WTC11 (cell line): ENCODE measurements at regions not wholly inside any gene's neighbourhood (a gene's known extent, or its start where the extent isn't known, plus 50 kb on each side); places are given as distances from the start of the nearest gene placed in this dataset.

Source experiments
- ATAC-seq: fragments of 200-7000 bp; cut with Tn5 transposase; 2 replicates; pipeline ENCODE4 v1.10.0; 2021; ENCODE audit warnings: mild to moderate bottlenecking, moderate library complexity
- CTCF ChIA-PET: fragments of 300-600 bp; sonication (Branson Sonifier 250); formaldehyde crosslinking; loops from one replicate; lab custom pipeline; 2021; ENCODE audit warnings: antibody characterized with exemption; lab: Charles Lee
- POLR2A ChIA-PET: fragments of 350-600 bp; sonication (Branson Sonifier 250); formaldehyde crosslinking; loops from one replicate; lab custom pipeline; 2021; ENCODE audit warnings: antibody characterized with exemption; lab: Charles Lee
- DNase-seq: peaks from one replicate; pipeline ENCODE4 v3.0.0; 2021; ENCODE audit warnings: low spot score
- H3K27ac Mint-ChIP-seq: 2 replicates; pipeline ENCODE4 v1.8.0; 2021; ENCODE audit warnings: mixed read lengths
- H3K27me3 Mint-ChIP-seq: 2 replicates; pipeline ENCODE4 v1.8.0; 2021; ENCODE audit warnings: low read depth, mild to moderate bottlenecking, moderate library complexity, mixed read lengths
- H3K36me3 Mint-ChIP-seq: 2 replicates; pipeline ENCODE4 v1.8.0; 2021; ENCODE audit warnings: mixed read lengths
- H3K4me1 Mint-ChIP-seq: 2 replicates; pipeline ENCODE4 v1.8.0; 2022; ENCODE audit warnings: mixed read lengths
- H3K4me3 Mint-ChIP-seq: 2 replicates; pipeline ENCODE4 v1.8.0; 2021; ENCODE audit warnings: mild to moderate bottlenecking, moderate library complexity, mixed read lengths
- H3K9me3 Mint-ChIP-seq: 2 replicates; pipeline ENCODE4 v1.8.0; 2021; ENCODE audit warnings: mixed read lengths
- ELF4 ChIP-seq: sonication (generic); formaldehyde crosslinking; IDR thresholded peaks from 2 replicates; pipeline ENCODE4 v1.8.1; 2022; ENCODE audit warnings: low read depth, mild to moderate bottlenecking, moderate library complexity, missing genetic modification reagents
- ESRRA ChIP-seq: sonication (generic); formaldehyde crosslinking; IDR thresholded peaks from 2 replicates; pipeline ENCODE4 v1.8.1; 2022; ENCODE audit warnings: mild to moderate bottlenecking, missing genetic modification reagents, borderline replicate concordance
- FOXK1 ChIP-seq: sonication (generic); formaldehyde crosslinking; IDR thresholded peaks from 2 replicates; pipeline ENCODE4 v1.8.0; 2022; ENCODE audit warnings: mild to moderate bottlenecking, moderate library complexity, missing genetic modification reagents
- OVOL2 ChIP-seq: fragments of 250-450 bp; sonication (Bioruptor Pico); IDR thresholded peaks from 2 replicates; pipeline ENCODE4 v1.9.0; 2021; ENCODE audit warnings: mild to moderate bottlenecking, borderline replicate concordance
- RELA ChIP-seq: sonication (generic); formaldehyde crosslinking; IDR thresholded peaks from 2 replicates; pipeline ENCODE4 v1.8.1; 2022; ENCODE audit warnings: missing genetic modification reagents, mild to moderate bottlenecking, borderline replicate concordance
- RORB ChIP-seq: fragments of 250-450 bp; sonication (Bioruptor Pico); IDR thresholded peaks from 2 replicates; pipeline ENCODE4 v1.9.0; 2021; ENCODE audit warnings: mild to moderate bottlenecking
- SMAD3 ChIP-seq: sonication (generic); formaldehyde crosslinking; IDR thresholded peaks from 2 replicates; pipeline ENCODE4 v1.8.0; 2022; ENCODE audit warnings: missing genetic modification reagents, mild to moderate bottlenecking, borderline replicate concordance
- ZNF232 ChIP-seq: sonication (generic); formaldehyde crosslinking; IDR thresholded peaks from 2 replicates; pipeline ENCODE4 v1.8.0; 2022; ENCODE audit warnings: mild to moderate bottlenecking, missing genetic modification reagents
- ZNF396 ChIP-seq: fragments of 250-450 bp; sonication (Bioruptor Pico); IDR thresholded peaks from 2 replicates; pipeline ENCODE4 v1.8.0; 2021; ENCODE audit warnings: mild to moderate bottlenecking, moderate library complexity, borderline replicate concordance
- ZNF416 ChIP-seq: fragments of 250-450 bp; sonication (Bioruptor Pico); IDR thresholded peaks from 2 replicates; pipeline ENCODE4 v1.9.0; 2021; ENCODE audit warnings: mild to moderate bottlenecking, inconsistent platforms
- ZNF423 ChIP-seq: fragments of 250-450 bp; sonication (Bioruptor Pico); IDR thresholded peaks from 2 replicates; pipeline ENCODE4 v2.1.2; 2022; ENCODE audit warnings: mild to moderate bottlenecking, moderate library complexity
- TF ChIP-seq, protein P1 (sequence below): sonication (generic); formaldehyde crosslinking; IDR thresholded peaks from 2 replicates; pipeline ENCODE4 v1.8.1; 2022; ENCODE audit warnings: mild to moderate bottlenecking, missing genetic modification reagents, moderate library complexity, borderline replicate concordance
- TF ChIP-seq, protein P2 (sequence below): sonication (generic); formaldehyde crosslinking; IDR thresholded peaks from 2 replicates; pipeline ENCODE4 v1.8.0; 2022; ENCODE audit warnings: mild to moderate bottlenecking, missing genetic modification reagents
- TF ChIP-seq, protein P3 (sequence below): sonication (generic); formaldehyde crosslinking; IDR thresholded peaks from 2 replicates; pipeline ENCODE4 v1.8.0; 2023; ENCODE audit warnings: missing genetic modification reagents, mild to moderate bottlenecking, borderline replicate concordance
- TF ChIP-seq, protein P4 (sequence below): sonication (generic); formaldehyde crosslinking; IDR thresholded peaks from 2 replicates; pipeline ENCODE4 v1.8.0; 2022; ENCODE audit warnings: mild to moderate bottlenecking, missing genetic modification reagents
- TF ChIP-seq, protein P5 (sequence below): sonication (generic); formaldehyde crosslinking; IDR thresholded peaks from 2 replicates; pipeline ENCODE4 v1.8.1; 2022; ENCODE audit warnings: mild to moderate bottlenecking, moderate library complexity, missing genetic modification reagents
- TF ChIP-seq, protein P6 (sequence below): sonication (generic); formaldehyde crosslinking; IDR thresholded peaks from 2 replicates; pipeline ENCODE4 v1.8.1; 2022; ENCODE audit warnings: missing genetic modification reagents, borderline replicate concordance
- TF ChIP-seq, protein P7 (sequence below): sonication (generic); formaldehyde crosslinking; IDR thresholded peaks from 2 replicates; pipeline ENCODE4 v1.8.0; 2023; ENCODE audit warnings: missing genetic modification reagents
- TF ChIP-seq, protein P8 (sequence below): sonication (generic); formaldehyde crosslinking; IDR thresholded peaks from 2 replicates; pipeline ENCODE4 v1.8.1; 2023; ENCODE audit warnings: mild to moderate bottlenecking, missing genetic modification reagents, moderate library complexity
- TF ChIP-seq, protein P9 (sequence below): fragments of 250-450 bp; sonication (Bioruptor Pico); IDR thresholded peaks from 2 replicates; pipeline ENCODE4 v2.1.2; 2022; ENCODE audit warnings: mild to moderate bottlenecking, moderate library complexity

DNA sequence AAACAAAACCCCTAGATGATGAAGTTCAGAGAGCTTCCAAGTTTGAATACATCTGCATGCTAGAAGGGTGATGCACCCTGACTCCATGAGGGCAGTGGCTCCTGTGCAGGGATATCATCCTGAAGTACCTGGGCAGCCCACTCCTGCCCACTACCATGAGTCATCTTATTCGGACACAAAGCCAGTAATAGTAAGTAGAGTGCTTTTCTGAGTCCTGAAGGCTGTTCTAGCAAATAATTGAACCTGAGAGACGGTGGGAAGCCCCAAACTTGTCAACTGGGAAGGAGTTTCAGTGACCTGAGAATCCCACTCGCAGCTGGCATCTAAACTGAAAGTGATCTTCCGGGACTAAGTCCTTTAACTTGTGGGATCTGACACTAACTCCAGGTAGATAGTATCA, 152.9 kb upstream of the COL21A1 start (continued):
- TF ChIP-seq, protein P1, sequence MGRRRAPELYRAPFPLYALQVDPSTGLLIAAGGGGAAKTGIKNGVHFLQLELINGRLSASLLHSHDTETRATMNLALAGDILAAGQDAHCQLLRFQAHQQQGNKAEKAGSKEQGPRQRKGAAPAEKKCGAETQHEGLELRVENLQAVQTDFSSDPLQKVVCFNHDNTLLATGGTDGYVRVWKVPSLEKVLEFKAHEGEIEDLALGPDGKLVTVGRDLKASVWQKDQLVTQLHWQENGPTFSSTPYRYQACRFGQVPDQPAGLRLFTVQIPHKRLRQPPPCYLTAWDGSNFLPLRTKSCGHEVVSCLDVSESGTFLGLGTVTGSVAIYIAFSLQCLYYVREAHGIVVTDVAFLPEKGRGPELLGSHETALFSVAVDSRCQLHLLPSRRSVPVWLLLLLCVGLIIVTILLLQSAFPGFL (CRISPR knock-in tag) = no peak

DNA sequence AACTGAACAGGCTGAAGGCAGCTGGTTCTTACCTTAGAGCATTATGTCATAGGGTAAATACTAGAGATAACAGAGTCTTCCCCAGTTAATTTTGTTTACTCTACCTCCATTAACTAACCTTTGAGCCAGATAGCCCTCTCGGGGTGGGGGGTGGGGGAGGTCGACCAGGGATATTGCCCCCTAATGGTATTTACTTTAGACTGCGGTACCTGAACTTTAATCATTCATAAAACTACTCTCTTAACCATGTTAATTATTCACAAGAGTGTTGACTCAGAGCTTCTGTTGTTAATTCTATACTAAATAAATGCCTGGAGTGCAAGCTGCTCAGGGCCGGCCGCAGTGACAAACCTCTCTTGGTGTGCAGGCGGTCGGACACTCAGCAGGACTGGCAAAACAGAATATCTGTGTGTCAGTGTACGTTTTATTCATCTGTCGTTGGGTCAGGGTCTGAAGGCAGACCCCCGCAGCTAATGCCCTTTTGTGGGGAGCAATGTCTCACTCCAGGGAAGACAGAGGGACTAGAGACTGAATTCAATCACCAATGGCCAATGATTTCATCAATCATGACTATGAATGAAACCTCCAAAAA, 152.4 kb upstream of the COL21A1 start:
- Mint-ChIP-seq H3K27ac (no peak overlapping the region), H3K27me3 (no peaks in the 10 kb centered on the region), H3K36me3 (peaks cover 3% of the 10 kb centered on the region; the same call in 1 of the 2 replicates), H3K9me3 (peaks cover 19% of the 10 kb centered on the region), H3K4me1 (peaks cover 14% of the 10 kb centered on the region), H3K4me3 (no peak overlapping the region)
- CTCF ChIA-PET = interaction anchor here (1.2 kb wide), 1 partner anchor 30 kb away, joined by 3 read pairs; no protein-coding TSS in a partner anchor
- ATAC-seq (no peak), DNase-seq (no peak)
- POLR2A ChIA-PET = no interaction called here
- no peak for TF ChIP-seq RELA (CRISPR knock-in tag)
- TF ChIP-seq, protein P2, sequence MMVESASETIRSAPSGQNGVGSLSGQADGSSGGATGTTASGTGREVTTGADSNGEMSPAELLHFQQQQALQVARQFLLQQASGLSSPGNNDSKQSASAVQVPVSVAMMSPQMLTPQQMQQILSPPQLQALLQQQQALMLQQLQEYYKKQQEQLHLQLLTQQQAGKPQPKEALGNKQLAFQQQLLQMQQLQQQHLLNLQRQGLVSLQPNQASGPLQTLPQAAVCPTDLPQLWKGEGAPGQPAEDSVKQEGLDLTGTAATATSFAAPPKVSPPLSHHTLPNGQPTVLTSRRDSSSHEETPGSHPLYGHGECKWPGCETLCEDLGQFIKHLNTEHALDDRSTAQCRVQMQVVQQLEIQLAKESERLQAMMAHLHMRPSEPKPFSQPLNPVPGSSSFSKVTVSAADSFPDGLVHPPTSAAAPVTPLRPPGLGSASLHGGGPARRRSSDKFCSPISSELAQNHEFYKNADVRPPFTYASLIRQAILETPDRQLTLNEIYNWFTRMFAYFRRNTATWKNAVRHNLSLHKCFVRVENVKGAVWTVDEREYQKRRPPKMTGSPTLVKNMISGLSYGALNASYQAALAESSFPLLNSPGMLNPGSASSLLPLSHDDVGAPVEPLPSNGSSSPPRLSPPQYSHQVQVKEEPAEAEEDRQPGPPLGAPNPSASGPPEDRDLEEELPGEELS (CRISPR knock-in tag) = no peak
- TF ChIP-seq, protein P3, sequence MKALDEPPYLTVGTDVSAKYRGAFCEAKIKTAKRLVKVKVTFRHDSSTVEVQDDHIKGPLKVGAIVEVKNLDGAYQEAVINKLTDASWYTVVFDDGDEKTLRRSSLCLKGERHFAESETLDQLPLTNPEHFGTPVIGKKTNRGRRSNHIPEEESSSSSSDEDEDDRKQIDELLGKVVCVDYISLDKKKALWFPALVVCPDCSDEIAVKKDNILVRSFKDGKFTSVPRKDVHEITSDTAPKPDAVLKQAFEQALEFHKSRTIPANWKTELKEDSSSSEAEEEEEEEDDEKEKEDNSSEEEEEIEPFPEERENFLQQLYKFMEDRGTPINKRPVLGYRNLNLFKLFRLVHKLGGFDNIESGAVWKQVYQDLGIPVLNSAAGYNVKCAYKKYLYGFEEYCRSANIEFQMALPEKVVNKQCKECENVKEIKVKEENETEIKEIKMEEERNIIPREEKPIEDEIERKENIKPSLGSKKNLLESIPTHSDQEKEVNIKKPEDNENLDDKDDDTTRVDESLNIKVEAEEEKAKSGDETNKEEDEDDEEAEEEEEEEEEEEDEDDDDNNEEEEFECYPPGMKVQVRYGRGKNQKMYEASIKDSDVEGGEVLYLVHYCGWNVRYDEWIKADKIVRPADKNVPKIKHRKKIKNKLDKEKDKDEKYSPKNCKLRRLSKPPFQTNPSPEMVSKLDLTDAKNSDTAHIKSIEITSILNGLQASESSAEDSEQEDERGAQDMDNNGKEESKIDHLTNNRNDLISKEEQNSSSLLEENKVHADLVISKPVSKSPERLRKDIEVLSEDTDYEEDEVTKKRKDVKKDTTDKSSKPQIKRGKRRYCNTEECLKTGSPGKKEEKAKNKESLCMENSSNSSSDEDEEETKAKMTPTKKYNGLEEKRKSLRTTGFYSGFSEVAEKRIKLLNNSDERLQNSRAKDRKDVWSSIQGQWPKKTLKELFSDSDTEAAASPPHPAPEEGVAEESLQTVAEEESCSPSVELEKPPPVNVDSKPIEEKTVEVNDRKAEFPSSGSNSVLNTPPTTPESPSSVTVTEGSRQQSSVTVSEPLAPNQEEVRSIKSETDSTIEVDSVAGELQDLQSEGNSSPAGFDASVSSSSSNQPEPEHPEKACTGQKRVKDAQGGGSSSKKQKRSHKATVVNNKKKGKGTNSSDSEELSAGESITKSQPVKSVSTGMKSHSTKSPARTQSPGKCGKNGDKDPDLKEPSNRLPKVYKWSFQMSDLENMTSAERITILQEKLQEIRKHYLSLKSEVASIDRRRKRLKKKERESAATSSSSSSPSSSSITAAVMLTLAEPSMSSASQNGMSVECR = no peak
- TF ChIP-seq, protein P4, sequence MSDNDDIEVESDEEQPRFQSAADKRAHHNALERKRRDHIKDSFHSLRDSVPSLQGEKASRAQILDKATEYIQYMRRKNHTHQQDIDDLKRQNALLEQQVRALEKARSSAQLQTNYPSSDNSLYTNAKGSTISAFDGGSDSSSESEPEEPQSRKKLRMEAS = no peak
- TF ChIP-seq OVOL2 (CRISPR knock-in tag) = no peak
- TF ChIP-seq ZNF416 (CRISPR knock-in tag) = no peak
- no peak for TF ChIP-seq SMAD3 (CRISPR knock-in tag)
- TF ChIP-seq, protein P5, sequence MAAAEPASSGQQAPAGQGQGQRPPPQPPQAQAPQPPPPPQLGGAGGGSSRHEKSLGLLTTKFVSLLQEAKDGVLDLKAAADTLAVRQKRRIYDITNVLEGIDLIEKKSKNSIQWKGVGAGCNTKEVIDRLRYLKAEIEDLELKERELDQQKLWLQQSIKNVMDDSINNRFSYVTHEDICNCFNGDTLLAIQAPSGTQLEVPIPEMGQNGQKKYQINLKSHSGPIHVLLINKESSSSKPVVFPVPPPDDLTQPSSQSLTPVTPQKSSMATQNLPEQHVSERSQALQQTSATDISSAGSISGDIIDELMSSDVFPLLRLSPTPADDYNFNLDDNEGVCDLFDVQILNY (CRISPR knock-in tag) = no peak
- TF ChIP-seq, protein P6, sequence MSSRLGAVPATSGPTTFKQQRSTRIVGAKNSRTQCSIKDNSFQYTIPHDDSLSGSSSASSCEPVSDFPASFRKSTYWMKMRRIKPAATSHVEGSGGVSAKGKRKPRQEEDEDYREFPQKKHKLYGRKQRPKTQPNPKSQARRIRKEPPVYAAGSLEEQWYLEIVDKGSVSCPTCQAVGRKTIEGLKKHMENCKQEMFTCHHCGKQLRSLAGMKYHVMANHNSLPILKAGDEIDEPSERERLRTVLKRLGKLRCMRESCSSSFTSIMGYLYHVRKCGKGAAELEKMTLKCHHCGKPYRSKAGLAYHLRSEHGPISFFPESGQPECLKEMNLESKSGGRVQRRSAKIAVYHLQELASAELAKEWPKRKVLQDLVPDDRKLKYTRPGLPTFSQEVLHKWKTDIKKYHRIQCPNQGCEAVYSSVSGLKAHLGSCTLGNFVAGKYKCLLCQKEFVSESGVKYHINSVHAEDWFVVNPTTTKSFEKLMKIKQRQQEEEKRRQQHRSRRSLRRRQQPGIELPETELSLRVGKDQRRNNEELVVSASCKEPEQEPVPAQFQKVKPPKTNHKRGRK (CRISPR knock-in tag) = no peak
- no peak for TF ChIP-seq ESRRA (CRISPR knock-in tag)
- TF ChIP-seq ZNF396 (CRISPR knock-in tag) = no peak
- TF ChIP-seq, protein P7, sequence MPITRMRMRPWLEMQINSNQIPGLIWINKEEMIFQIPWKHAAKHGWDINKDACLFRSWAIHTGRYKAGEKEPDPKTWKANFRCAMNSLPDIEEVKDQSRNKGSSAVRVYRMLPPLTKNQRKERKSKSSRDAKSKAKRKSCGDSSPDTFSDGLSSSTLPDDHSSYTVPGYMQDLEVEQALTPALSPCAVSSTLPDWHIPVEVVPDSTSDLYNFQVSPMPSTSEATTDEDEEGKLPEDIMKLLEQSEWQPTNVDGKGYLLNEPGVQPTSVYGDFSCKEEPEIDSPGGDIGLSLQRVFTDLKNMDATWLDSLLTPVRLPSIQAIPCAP (CRISPR knock-in tag) = no peak
- no peak for TF ChIP-seq FOXK1 (CRISPR knock-in tag)
- TF ChIP-seq, protein P8, sequence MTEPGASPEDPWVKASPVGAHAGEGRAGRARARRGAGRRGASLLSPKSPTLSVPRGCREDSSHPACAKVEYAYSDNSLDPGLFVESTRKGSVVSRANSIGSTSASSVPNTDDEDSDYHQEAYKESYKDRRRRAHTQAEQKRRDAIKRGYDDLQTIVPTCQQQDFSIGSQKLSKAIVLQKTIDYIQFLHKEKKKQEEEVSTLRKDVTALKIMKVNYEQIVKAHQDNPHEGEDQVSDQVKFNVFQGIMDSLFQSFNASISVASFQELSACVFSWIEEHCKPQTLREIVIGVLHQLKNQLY (CRISPR knock-in tag) = no peak
- no peak for TF ChIP-seq ZNF423 (CRISPR knock-in tag)
- no peak for TF ChIP-seq RORB (CRISPR knock-in tag)
- no peak for TF ChIP-seq ELF4
- TF ChIP-seq ZNF232 (CRISPR knock-in tag) = no peak
- TF ChIP-seq, protein P9, sequence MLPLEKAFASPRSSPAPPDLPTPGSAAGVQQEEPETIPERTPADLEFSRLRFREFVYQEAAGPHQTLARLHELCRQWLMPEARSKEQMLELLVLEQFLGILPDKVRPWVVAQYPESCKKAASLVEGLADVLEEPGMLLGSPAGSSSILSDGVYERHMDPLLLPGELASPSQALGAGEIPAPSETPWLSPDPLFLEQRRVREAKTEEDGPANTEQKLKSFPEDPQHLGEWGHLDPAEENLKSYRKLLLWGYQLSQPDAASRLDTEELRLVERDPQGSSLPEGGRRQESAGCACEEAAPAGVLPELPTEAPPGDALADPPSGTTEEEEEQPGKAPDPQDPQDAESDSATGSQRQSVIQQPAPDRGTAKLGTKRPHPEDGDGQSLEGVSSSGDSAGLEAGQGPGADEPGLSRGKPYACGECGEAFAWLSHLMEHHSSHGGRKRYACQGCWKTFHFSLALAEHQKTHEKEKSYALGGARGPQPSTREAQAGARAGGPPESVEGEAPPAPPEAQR (CRISPR knock-in tag) = no peak
